IMR-90 (cell line): ENCODE measurements at regions not wholly inside any gene's neighbourhood (a gene's known extent, or its start where the extent isn't known, plus 50 kb on each side); places are given as distances from the start of the nearest gene placed in this dataset.

Source experiments
- ATAC-seq: fragments of 200-7000 bp; cut with Tn5 transposase; 2 replicates; pipeline ENCODE4 v1.9.1; 2020; ENCODE audit warnings: low read depth, mild to moderate bottlenecking, moderate library complexity
- BruUV-seq: library from RNA; stranded (reverse); fragments of 400-500 nt; replicated peaks from 2 replicates; lab custom pipeline; 2021; lab: Mats Ljungman, UMichigan
- CTCF ChIA-PET: fragments of 300-600 bp; formaldehyde crosslinking; extraction: SDS; loops from one replicate; lab custom pipeline; 2021; ENCODE audit warnings: antibody characterized with exemption; lab: Yijun Ruan, JAX
- POLR2A ChIA-PET: fragments of 300-600 bp; sonication (Branson Sonifier 250); formaldehyde crosslinking; loops from one replicate; lab custom pipeline; 2022; ENCODE audit warnings: antibody characterized with exemption; ENCODE audit not compliant: unreplicated experiment; lab: Charles Lee
- DNase-seq: peaks from one replicate; pipeline ENCODE4 v3.0.0; 2013
- H2AFZ ChIP-seq: replicated peaks from 2 replicates; pipeline ENCODE3; 2013; ENCODE audit warnings: low read length, mild to moderate bottlenecking; ENCODE audit not compliant: poor library complexity
- H2AK5ac ChIP-seq: 2 replicates; pipeline ENCODE4 v1.6.1; 2013; ENCODE audit warnings: low read depth, low read length, inconsistent platforms
- H2AK9ac ChIP-seq: replicated peaks from 2 replicates; pipeline ENCODE3; 2013; ENCODE audit warnings: mild to moderate bottlenecking, low read depth, low read length, moderate library complexity; ENCODE audit not compliant: poor library complexity
- H2BK120ac ChIP-seq: 2 replicates; pipeline ENCODE4 v1.6.1; 2013; ENCODE audit warnings: low read depth, low read length, inconsistent platforms
- H2BK15ac ChIP-seq: 3 replicates; pipeline ENCODE4 v1.6.1; 2013; ENCODE audit warnings: low read depth, low read length, inconsistent platforms
- H2BK20ac ChIP-seq: 2 replicates; pipeline ENCODE4 v1.6.1; 2013; ENCODE audit warnings: low read depth, mild to moderate bottlenecking, inconsistent platforms, low read length, moderate library complexity
- H2BK5ac ChIP-seq: 2 replicates; pipeline ENCODE4 v1.6.1; 2013; ENCODE audit warnings: mild to moderate bottlenecking, low read depth, low read length, inconsistent platforms; ENCODE audit not compliant: poor library complexity, severe bottlenecking
- H3K14ac ChIP-seq: replicated peaks from 2 replicates; pipeline ENCODE4 v1.6.1; 2013; ENCODE audit warnings: low read depth, low read length, inconsistent platforms
- H3K18ac ChIP-seq: 2 replicates; pipeline ENCODE4 v1.6.1; 2013; ENCODE audit warnings: low read depth, low read length, control low read depth
- H3K23ac ChIP-seq: 2 replicates; pipeline ENCODE4 v1.6.1; 2013; ENCODE audit warnings: low read depth, low read length, inconsistent platforms
- H3K27ac ChIP-seq: 2 replicates; pipeline ENCODE4 v1.5.1; 2013; ENCODE audit warnings: mild to moderate bottlenecking, control low read depth, low read length; ENCODE audit not compliant: insufficient read depth
- H3K27me3 ChIP-seq: 2 replicates; pipeline ENCODE4 v1.6.1; 2013; ENCODE audit warnings: low read length; ENCODE audit not compliant: control insufficient read depth, insufficient read depth
- H3K36me3 ChIP-seq: 2 replicates; pipeline ENCODE4 v1.6.1; 2013; ENCODE audit warnings: low read length, mixed read lengths; ENCODE audit not compliant: control insufficient read depth, insufficient read depth
- H3K4ac ChIP-seq: 2 replicates; pipeline ENCODE4 v1.6.1; 2013; ENCODE audit warnings: low read depth, low read length, inconsistent platforms
- H3K4me1 ChIP-seq: 2 replicates; pipeline ENCODE4 v1.6.1; 2013; ENCODE audit warnings: low read length, mixed read lengths; ENCODE audit not compliant: control insufficient read depth, insufficient read depth
- H3K4me2 ChIP-seq: 2 replicates; pipeline ENCODE4 v1.6.1; 2013; ENCODE audit warnings: low read depth, mild to moderate bottlenecking, control low read depth, low read length, moderate library complexity
- H3K4me3 ChIP-seq: 2 replicates; pipeline ENCODE4 v1.5.1; 2013; ENCODE audit warnings: low read depth, mild to moderate bottlenecking, control low read depth, low read length, moderate library complexity; ENCODE audit not compliant: insufficient read depth
- H3K56ac ChIP-seq: 2 replicates; pipeline ENCODE4 v1.6.1; 2013; ENCODE audit warnings: low read length, inconsistent platforms; ENCODE audit not compliant: insufficient read depth; ENCODE audit errors: extremely low read depth
- H3K79me1 ChIP-seq, 2 experiments: 2 replicates each; pipeline ENCODE4 v1.6.1; 2013; ENCODE audit warnings: low read length in 2 of 2, inconsistent platforms in 1 of 2, low read depth in 1 of 2
- H3K9ac ChIP-seq: 2 replicates; pipeline ENCODE4 v1.6.1; 2013; ENCODE audit warnings: low read depth, low read length, control low read depth
- H3K9me1 ChIP-seq: 2 replicates; pipeline ENCODE4 v1.6.1; 2013; ENCODE audit warnings: low read length, inconsistent platforms; ENCODE audit not compliant: insufficient read depth
- H3K9me3 ChIP-seq: 2 replicates; pipeline ENCODE4 v1.6.1; 2013; ENCODE audit warnings: low read length; ENCODE audit not compliant: control insufficient read depth, insufficient read depth
- H4K20me1 ChIP-seq: 2 replicates; pipeline ENCODE4 v1.6.1; 2013; ENCODE audit warnings: low read length, inconsistent platforms; ENCODE audit not compliant: insufficient read depth
- H4K5ac ChIP-seq: 2 replicates; pipeline ENCODE4 v1.6.1; 2013; ENCODE audit warnings: mild to moderate bottlenecking, low read depth, low read length, control low read depth
- H4K8ac ChIP-seq, 2 experiments: 2 replicates each; pipeline ENCODE4 v1.6.1; 2013; ENCODE audit warnings: low read depth in 2 of 2, low read length in 2 of 2, control low read depth in 1 of 2, inconsistent platforms in 1 of 2
- H4K91ac ChIP-seq: 2 replicates; pipeline ENCODE4 v1.6.1; 2013; ENCODE audit warnings: low read depth, low read length, inconsistent platforms; ENCODE audit not compliant: insufficient read depth
- BHLHE40 ChIP-seq: fragments of 150-350 bp; IDR thresholded peaks from 2 replicates; pipeline ENCODE4 v1.6.1; 2016; ENCODE audit warnings: mild to moderate bottlenecking, low read depth, low read length
- CEBPB ChIP-seq: IDR thresholded peaks from 2 replicates; pipeline ENCODE4 v1.6.1; 2012; ENCODE audit warnings: low read depth, low read length, improper control_type of control experiment
- CTCF ChIP-seq: conservative IDR thresholded peaks from 2 replicates; pipeline ENCODE4 v1.5.1; 2012; ENCODE audit warnings: mild to moderate bottlenecking, low read depth, low read length, improper control_type of control experiment
- MAZ ChIP-seq: IDR thresholded peaks from 2 replicates; pipeline ENCODE4 v1.6.1; 2012; ENCODE audit warnings: low read depth, mild to moderate bottlenecking, low read length, improper control_type of control experiment, moderate library complexity, borderline replicate concordance
- MXI1 ChIP-seq: IDR thresholded peaks from 2 replicates; pipeline ENCODE4 v1.6.1; 2012; ENCODE audit warnings: low read depth, mild to moderate bottlenecking, low read length, moderate library complexity, borderline replicate concordance
- POLR2A ChIP-seq: IDR thresholded peaks from 2 replicates; pipeline ENCODE4 v1.6.1; 2012; ENCODE audit warnings: mild to moderate bottlenecking, low read depth, low read length
- SMC3 ChIP-seq: fragments of 150-350 bp; IDR thresholded peaks from 2 replicates; pipeline ENCODE4 v1.6.1; 2016; ENCODE audit warnings: low read depth, mild to moderate bottlenecking, antibody characterized with exemption, low read length, moderate library complexity
- WGBS, 2 experiments: methylation state at CpG; one replicate each; pipeline versions ENCODE4 v1.1.5 to v1.1.7; 2013; ENCODE audit warnings: missing lambda C conversion rate in 2 of 2; ENCODE audit not compliant: insufficient read length in 1 of 2; ENCODE audit errors: extremely low coverage in 2 of 2; 5-methylcytosine and 5-hydroxymethylcytosine counted together
- dilution Hi-C: fragments of 300-500 bp; cut with HindIII; formaldehyde crosslinking; loops from one replicate; pipeline ENCODE4 v1.14.3; 2018; ENCODE audit warnings: low sequenced_read_pairs; ENCODE audit not compliant: unreplicated experiment
- in situ Hi-C: fragments of 300-500 bp; cut with MboI; formaldehyde crosslinking; loops from 3 replicates; pipeline ENCODE4 v1.14.3; 2019; ENCODE audit warnings: low sequenced_read_pairs, inconsistent platforms, mixed read lengths
- intact Hi-C: fragments of 100-400 bp; cut with micrococcal nuclease; formaldehyde crosslinking; loops from 2 replicates; pipeline ENCODE4 v1.10.0; 2022
- TF ChIP-seq, protein P1 (sequence below): fragments of 150-350 bp; IDR thresholded peaks from 2 replicates; pipeline ENCODE4 v1.6.1; 2017; ENCODE audit warnings: mild to moderate bottlenecking, antibody characterized with exemption, low read length, low read depth

DNA sequence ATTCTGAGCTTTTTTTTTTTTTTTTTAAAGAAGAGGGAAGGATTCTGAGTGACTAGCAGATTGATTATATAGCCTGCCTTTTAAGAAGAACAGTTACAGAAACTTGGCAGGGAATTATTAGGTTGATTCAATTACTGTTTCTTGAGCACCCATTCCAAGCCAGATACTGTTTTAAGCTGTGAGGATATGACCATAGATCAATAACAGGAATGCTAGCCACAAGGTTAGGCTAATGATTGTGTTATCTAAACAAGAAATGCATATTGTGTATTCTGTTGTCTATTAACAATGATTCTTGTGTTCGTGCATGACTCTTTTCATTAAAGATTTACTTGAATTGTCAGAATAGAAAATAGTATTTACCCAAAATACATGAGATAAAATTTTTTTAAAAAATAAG lies 67.1 kb downstream of the PRORP start:
- Histone ChIP-seq H3K9me3 (no peaks in the 10 kb centered on the region), H4K20me1 (no peaks in the 10 kb centered on the region), H3K4ac (no peak overlapping the region), H3K18ac (no peak overlapping the region), H3K4me3 (no peak overlapping the region), H3K27ac (no peak overlapping the region), H4K91ac (no peak overlapping the region), H2BK5ac (no peak overlapping the region), H2BK15ac (no peak overlapping the region), H3K4me1 (no peaks in the 10 kb centered on the region), H3K14ac (no peak overlapping the region), H3K79me1 (no peaks in the 10 kb centered on the region), H3K23ac (no peak overlapping the region), H2BK20ac (no peak overlapping the region), H3K27me3 (no peaks in the 10 kb centered on the region), H3K56ac (no peak overlapping the region), H4K8ac (no peak overlapping the region), H3K36me3 (peaks cover 1% of the 10 kb centered on the region; the same call in 1 of the 2 replicates), H2AK9ac (no peak overlapping the region), H3K4me2 (no peak overlapping the region), H2BK120ac (no peak overlapping the region), H2AK5ac (no peak overlapping the region), H4K5ac (no peak overlapping the region), H3K9ac (no peak overlapping the region), H3K9me1 (no peaks in the 10 kb centered on the region), H2AFZ (no peak overlapping the region)
- dilution Hi-C loops (no loop called here), in situ Hi-C loops (no loop called here), intact Hi-C loops (no loop called here)
- WGBS, 2 experiments = no CpG with 5 or more reads among the region's 1 CpG
- ChIA-PET CTCF (no interaction called here), POLR2A (no interaction called here)
- BruUV-seq = no TSS peak
- no peak for DNase-seq
- TF ChIP-seq BHLHE40 (no peak), POLR2A (no peak), CEBPB (no peak), MXI1 (no peak), MAZ (no peak), CTCF (no peak), SMC3 (no peak)
- TF ChIP-seq, protein P1, sequence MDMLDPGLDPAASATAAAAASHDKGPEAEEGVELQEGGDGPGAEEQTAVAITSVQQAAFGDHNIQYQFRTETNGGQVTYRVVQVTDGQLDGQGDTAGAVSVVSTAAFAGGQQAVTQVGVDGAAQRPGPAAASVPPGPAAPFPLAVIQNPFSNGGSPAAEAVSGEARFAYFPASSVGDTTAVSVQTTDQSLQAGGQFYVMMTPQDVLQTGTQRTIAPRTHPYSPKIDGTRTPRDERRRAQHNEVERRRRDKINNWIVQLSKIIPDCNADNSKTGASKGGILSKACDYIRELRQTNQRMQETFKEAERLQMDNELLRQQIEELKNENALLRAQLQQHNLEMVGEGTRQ = no peak
- no peak for ATAC-seq
